ENCODE measurements at regions not wholly inside any gene's neighbourhood (a gene's known extent, or its start where the extent isn't known, plus 50 kb on each side); places are given as distances from the start of the nearest gene placed in this dataset.

DNA sequence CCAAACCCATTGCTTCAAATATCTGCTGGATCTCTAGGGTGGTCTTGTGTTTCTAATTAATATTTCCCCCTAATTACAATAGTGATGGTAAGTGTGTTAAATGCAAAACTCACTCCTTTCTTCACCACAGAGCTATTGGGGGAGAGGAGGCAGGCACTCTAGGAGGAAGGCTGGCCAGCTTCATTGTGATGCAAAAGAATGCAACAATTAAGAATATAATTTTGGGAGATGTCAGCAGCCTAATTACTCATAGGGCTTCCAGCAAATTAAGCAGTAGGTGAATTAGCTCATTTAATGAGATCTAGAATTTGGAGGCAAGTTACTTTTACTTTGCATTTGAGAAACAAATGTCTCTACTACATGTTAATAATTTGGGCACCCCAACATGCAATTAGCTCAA is 560.4 kb upstream of the DAB1 start:
- no peak for DNase-seq

DNA sequence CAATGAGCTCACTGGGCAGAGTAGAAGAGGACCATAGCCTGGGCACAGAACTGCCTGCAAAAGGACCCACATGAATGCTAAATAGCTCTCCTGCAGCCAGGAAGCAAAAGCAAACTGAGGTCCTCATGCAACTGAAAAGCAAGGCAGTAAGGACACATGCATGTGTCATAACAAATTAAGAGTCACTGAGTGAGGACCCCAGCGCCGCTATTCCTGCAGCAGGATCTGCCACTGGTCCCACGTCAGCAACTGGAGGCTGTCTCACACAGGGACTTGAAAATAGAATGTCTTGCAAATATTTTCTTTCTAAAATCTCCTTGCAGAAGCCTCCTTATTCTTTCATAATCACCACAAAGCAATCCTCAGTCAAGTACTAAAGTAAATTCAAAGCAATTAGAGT is 559.6 kb upstream of the DAB1 start:
- no peak for DNase-seq

DNA sequence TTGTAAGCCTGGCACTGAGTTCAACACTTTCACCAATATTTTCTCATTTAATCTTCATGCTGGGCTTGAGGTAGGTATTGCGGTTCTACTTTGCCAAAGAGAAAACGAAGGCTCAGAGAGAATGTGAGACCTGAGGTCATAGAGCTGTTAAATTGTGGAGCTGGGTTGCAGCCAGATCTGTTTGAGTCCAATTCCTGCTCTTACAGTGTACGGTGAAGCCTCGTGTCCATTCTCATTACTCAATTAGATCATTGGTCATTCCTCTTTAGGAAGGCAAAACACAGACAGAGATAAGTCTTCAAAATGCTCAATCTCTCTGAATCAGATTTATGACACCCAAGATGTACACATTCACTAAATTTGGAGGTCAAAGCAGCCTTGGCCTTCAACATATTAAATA is 559.0 kb upstream of the DAB1 start:
- DNase-seq: no peak

DNA sequence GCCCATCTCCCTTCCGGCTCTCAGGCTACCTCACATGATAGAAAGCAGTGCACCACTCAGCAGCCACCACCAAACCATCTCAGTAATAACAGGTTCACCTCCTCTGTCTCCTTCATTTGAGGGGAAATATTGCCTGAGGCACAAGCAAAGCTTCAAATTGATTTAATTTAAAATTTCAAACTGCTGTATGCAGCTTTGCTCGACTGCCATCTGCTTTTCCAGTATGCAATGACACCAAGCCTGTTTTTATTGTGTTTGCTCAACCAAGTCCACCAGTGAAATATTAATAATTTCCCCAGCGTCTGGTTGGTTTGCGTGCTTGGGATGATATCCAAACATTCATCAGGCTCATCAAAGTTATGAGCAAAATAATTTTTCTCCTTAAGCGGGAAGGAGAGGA is 552.4 kb upstream of the DAB1 start:
- no peak for DNase-seq

DNA sequence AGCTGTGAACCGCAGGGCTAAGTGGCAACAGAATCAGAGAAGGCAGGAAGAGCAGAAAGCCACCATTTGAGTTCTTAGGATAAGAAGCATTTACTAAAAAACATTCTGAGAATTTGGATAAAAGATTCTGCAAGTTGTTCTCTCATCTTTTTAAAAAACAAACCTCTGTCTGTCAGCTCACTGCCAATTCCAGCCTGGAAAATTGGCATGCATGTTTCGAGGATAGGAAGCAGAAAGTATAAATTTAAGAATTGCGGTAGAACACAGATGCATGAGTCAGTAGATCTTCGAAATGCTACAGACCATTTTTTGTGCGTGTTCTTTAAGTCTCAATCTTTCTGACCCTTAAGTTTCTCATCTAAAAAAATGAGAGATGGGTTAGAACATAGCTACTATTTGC is 544.5 kb upstream of the DAB1 start:
- no peak for DNase-seq

DNA sequence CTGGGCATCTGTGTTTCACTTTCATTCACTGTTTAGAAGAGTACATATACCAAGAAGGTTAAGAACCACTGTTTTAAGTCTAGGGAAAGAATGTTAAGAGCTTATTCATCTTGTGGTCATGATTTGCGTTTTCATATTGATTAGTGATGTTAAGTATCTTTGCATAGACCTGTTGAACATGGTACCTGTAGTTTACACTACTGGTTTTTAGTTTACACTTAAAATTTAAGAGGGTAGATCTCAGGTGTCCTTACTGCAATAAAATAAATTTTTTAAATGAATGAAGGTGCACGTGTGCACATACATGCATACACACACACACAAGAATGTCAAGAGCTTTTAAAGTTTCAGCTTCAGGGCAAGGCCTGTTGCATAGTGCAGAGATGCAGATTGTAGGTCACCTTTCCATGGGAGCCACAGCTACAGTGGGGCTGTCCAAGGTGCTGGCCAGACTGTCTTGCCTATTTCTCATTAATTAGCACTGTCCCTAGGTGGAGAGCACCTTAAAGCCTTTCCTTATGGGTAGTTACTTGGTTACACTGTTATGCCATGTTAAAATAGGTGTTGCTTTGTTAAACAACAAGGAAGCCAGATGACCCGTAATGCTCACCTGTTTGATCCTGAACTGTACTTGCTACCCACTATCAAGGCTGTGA is 543.0 kb upstream of the DAB1 start:
- DNase-seq: no peak

DNA sequence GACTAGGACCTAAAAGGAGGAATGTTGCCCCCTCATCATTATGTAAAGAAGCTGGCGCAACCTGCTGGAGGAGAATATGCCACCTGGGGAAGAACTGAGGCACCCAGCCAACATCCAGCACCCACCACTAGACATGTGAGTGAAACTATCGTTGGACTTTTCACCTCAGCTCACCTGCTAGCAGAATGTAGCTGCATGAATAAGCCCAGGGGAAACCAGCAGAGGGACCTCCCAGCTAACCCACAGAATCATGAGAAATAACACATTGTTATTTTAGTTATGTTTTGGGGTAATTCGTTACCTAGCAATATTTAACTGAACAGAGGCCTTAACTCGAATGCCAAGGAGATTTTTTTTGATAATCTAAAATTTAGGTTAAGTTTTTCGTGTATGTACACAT is 542.5 kb upstream of the DAB1 start:
- no peak for DNase-seq

DNA sequence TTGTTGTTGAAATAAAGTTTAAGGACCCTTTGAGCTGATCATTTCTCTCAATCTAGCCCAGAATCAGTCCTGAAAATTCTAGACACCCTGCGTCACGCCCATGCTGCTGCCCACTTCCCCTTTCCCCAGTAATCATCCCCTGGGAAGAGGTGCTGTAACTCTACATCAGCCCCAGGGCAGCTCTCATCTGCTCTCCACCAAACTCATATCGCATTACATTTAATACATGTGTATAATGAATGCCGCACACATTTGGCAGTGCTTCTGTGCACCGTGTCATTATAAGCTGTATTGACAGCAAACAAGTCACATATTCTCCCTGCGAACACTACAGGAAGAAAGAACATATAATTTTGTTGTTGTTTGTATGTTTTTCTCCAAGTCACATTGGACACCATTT is 539.7 kb upstream of the DAB1 start:
- DNase-seq: peak; percentile 74

DNA sequence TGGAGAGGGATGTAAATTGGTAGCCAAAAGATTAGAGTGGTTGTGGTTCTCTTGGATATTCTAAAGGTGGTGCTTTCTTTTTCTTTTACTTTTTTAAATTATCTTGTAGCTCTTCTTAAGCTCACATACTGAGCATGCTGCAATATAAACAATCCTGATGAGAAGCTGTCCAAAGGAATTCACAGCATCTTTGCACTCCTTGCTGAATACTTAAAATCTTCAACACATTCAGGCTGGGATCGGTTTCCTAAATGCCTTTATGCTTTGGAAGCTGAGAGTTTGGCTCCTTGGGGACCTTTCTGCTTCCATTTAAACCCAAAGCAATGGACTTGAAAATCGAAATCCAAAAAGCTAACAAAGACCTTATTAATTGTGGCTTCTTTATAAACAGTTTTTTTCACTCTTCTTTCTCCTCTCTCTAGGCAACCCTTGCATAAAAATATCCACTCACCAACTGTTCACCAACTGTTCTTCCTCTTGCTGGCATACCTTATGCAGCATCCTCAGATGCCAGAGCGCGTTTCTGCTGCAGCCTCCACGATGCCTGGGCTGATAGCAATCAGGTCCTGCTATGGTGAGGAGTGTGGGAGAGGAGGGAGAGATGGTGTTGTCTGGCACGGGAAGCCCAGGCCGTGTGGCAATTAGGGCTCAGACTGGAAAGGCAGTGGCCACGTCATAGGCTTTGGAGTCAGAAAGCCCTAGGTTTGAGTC is 535.8 kb upstream of the DAB1 start:
- DNase-seq: no peak

DNA sequence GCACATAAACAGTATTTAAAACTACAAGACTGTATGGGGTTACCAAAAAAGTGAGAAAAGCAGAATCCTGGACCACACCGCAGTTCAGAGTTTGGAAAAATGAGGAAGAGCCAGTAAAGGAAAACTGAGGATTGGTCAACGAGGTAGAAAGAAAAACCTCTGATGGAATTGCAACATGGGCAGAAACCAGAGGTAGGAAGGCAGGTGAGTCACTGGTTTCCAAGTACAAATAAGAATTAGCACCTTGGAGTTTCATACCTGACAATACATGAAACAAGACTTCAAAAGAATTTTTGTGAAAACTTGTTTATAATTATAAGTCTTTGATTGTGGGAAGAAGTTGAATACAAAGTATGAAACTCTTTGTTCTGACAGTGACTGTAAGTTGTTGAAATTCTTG is 533.7 kb upstream of the DAB1 start:
- no peak for DNase-seq

DNA sequence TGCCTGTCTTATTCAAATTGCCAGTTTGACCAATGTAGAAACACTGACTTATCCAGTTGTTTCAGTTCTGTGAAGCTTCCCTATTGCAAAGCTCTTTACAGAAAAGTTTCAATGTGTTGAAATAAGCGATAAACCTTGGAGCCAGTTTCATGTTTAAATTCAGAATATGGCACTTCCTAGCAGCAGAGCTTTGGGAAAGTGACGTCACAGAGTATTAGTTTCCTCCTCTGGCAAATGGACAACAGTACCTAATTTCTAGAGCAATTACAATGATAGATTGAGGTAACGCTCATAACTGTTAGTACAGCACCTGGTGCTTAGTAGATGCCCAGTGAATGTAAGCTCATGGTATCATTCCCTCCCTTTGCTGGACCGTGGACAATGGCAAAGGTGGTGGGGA is 527.5 kb upstream of the DAB1 start:
- no peak for DNase-seq

DNA sequence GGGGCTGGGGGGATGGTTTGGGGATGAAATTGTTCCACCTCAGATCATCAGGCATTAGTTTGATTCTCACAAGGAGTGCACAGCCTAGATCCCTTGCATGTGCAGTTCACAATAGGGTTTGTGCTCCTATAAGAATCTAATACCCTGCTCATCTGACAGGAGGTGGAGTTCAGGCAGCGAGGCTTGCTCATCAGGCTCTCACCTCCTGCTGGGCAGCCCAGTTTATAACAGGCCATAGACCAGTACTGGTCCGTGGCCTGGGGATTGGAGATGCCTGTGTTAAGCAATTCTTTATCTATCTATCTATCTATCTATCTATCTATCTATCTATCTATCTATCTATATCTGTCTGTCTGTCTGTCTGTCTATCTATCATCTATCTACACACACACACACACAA is 525.3 kb upstream of the DAB1 start:
- no peak for DNase-seq

DNA sequence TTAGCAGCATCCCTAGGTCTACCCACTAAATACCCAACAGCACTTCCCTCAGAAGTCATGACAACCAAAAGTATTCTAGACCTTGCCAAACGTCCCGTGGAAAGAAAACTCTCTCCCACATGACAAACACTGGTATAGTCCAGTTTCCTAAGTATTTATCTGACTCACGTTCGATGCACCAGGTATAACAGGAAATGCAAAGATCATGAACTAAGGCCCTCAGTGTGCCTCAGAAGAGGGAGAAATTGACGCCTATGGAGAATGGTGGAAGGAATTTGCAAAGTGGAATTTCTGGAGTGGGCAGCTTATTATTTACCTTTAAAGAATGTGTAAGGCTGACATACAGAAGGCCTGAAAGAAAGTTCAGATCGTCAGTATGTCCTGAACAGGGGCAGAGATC is 523.6 kb upstream of the DAB1 start:
- no peak for DNase-seq

DNA sequence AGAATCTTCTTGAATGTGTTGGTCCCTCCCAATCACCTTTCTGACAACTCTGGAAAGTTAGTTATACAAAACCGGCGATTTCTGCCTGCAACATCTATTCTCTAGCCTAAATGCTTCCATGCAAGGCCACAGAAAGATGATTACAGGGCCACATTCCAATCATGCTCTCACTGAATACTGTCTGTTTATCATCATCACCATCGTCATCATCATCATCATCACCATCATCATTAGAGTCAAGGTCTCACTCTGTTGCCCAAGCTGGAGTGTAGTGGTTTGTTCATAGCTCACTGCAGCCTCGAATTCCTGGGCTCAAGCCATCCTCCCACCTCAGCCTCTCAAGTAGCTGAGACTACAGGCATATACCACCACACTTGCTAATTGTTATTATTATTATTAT is 521.2 kb upstream of the DAB1 start:
- DNase-seq: no peak

DNA sequence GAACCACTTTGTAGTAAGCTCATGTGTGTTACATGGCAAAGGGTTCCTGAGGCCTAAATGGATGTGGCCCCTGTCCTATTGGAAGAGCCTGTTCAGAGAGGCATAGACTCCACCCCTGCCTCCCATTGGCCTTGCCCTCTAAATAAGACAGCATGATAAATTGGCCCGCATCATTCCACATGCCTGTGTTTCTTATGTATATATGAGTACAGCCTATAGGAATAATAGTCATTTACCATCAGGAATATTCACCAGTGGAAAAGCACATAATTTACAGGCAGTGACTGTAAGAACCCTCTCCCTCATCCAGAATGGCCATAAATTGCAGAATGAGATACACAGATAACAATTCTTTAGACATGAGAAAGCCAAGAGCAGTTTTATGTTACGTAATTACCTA is 519.5 kb upstream of the DAB1 start:
- no peak for DNase-seq

DNA sequence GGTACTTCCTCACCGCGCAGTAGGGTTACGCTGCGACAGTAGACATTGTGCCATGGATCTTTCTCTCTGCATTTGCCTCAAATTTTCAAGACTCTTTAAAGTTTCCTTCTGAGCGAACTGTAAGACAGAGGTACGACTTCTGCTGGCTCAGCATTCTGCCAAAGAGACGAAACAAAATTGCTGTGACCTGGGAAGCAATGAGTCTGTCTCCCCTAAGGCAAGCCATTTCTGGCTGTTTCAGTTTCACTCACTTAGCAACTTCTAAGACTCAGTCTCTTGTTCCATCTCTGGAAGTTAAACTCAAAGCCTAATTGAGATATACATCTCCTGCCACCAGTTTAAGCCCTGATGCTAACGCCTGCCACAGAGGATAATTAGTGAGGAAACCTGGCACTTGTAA is 510.9 kb upstream of the DAB1 start:
- no peak for DNase-seq

DNA sequence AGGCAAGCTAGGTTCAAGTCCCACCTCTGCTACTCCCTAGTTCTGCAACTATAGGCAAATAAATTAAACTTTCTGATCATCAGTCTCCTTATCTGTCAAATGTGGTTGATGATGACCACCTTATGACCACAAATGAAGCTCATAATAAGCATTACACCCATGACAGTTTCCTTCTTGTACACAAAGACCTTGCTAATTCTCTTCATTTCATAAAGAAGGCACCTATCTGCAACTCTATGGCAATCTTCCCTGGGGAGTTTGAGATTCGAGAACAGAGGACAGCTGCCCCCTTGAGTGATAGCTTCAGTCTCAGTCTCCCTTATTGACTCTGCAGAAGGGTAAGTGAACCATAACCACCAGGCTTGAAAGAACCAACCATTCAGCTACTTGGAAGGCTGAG is 503.1 kb upstream of the DAB1 start:
- DNase-seq: no peak

DNA sequence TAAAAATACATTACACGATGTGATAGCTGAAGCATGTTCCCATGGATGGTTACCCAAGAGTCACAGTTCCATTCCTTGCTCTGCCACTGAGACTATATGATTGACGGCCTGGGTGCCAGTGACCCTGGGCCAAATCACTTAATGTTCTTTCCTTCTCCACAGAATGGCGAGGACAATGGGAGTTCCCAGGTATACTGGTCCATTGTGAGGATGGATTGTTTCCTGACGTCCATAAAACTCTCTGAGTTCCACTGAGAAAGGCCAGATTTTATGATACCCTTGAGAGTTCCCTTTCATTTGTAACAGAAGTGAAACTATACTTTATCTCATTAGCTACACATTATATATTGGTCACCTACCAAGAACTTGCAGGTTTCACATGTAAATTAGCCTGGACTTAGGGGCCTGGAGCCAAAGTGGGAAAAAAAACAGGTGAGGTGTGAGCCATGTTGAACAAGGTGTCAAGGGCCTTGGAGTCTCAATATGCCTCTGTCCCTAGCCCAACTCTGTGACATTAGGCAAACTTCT is 502.2 kb upstream of the DAB1 start:
- DNase-seq: no peak

DNA sequence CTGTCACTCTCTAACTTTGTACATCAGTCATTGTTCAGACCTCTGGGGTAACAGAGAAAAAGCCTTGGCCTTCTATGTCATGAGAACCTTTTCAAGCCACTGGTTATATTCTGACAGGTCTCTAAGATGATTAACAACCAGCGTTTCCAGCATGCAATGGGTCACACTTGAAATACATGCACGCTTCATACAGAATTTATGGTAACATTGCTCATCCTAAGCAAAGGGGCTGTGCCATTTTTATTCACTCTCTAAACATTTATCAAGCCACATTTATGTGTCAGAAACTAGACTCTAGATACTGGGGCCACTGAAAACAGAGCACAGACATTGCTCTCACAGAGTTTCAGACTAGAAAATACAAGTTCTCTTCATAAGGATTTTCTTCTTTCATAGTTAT is 501.4 kb upstream of the DAB1 start:
- DNase-seq: no peak

DNA sequence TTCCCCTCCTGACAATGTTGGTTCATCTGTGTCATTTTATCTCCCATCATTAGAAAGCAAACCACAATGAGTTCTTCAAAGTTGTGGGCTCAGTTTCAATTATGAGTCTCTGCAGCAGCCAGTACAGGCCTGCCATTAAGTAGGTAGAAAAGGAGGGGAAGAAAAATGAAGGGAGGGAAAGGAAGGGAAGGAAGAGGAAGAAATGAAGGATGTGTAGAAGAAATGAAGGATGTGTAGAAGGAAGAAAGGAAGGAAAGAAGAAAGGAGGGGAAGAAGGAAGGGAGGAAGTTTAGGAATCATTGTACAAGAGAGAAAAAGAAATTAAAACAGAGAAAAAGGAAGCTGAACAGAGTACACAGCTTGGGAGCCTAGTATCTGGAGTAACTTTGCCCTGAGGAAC is 498.3 kb upstream of the DAB1 start:
- no peak for DNase-seq

DNA sequence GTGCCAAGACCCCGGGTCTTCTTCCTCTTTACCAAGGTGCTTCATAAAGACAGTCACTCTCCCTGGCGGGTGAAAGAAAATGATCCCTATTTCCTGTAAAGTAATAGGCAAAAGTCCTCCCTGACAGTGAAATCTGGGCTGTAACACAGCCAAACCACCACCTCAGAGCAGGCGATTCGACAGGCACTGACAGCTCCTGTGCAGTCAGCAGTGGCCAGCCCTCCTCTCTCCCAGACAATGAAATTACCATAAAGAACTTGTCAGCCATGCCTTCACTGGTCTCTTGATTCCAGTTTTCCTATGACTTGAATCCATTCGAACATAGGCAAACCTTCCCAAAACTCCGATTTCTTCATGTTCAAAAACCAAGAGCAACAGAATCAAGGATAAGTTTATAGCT is 492.2 kb upstream of the DAB1 start:
- no peak for DNase-seq

DNA sequence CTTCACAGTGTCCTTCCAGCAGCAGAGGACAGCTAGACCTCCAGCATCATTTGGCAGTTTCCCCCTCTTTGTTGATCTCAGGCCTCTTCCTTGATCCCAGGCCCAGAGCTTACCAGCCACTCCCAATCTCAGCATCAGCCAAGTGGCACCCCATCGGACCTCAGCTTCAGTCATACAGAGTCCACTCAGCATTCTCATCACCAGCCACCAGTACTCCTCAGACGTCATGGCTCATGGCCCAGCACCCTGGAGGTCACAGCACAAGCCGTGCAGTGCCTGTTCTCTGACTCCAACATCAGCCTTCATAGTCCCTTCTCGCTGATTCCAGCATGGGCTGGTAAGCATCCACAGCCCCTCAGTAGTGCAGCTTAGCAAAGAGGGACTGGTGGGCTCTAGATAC is 487.6 kb upstream of the DAB1 start:
- no peak for DNase-seq

DNA sequence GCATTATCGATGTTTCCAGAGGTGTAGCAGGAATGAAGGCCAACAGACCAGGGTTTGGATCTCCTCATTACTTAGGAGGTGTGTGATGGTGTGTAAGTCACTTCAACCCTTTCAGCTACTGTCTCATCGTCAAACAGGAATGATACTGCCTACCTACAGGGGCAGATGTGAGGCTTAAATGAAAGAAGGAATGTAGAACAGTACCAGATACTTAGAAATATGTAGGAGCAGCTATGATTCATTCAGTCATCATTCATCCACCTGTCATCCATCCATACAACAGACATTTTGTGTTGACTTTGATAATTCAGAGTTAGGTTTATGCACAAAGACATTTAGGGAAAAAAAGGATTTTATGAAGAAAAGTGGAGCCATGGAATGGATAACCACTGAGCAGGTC is 486.9 kb upstream of the DAB1 start:
- DNase-seq: no peak

DNA sequence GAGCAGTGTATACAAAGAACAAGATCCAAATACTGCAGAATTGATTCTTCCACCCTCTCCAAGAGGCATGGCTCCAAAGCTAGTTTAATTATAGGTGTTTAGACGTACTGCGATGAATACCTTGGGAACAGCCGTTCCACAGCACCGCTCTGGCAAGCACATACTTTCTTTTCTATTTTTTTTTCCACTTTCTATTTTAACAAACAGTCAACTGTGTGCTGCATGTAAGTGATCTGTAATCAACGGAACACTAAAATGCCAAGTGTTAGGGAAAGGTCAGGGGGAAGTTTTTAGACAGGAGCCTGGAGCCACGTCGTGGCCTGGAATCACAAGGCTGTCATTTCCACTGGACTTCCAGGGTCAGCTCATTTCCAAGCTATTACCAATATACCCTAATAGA is 486.4 kb upstream of the DAB1 start:
- DNase-seq: no peak

All from NCI-H1105 (cell line).